ENCODE measurements at regions not wholly inside any gene's neighbourhood (a gene's known extent, or its start where the extent isn't known, plus 50 kb on each side); places are given as distances from the start of the nearest gene placed in this dataset.
A peak's percentile ranks its signal among the peaks of the same experiment; 100 is the strongest.

DNA sequence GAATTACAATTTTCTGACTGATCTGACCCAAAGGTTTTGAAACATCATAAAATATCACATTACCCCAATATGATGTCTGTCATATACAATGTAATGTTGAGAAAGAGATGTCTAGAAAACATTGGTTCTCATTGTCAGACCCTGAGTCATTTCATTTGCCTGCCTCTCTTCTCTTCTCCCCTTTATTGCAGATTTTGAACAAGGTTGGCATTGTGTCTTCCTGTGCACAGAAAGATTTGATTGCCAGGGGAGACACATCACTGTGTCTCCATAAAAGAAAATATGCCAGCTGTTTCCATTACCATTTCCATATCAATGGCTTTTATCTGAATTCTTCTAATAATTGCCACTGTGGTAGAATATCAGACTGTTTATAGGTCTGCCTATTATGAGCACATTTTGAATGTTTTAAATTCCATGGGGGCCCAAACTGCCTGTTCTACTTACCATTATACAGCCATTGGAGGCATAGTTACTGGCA lies 65.6 kb downstream of the IFI44 start:
- H3K9me3 ChIP-seq (replicated peaks in 1 of 11): no peaks in the 10 kb centered on the region
- no peaks in the 10 kb centered on the region for H4K20me1 ChIP-seq
- no peak overlapping the region for H3K9ac ChIP-seq
- no peaks in the 10 kb centered on the region for H3K27me3 ChIP-seq
- TF ChIP-seq Cebpa-rat (IDR thresholded peaks at IDR 0.05): no peak
- no peak overlapping the region for H3K4me2 ChIP-seq
- no peak overlapping the region for H3K27ac ChIP-seq
- H3K36me3 ChIP-seq: no peaks in the 10 kb centered on the region
- no peaks in the 10 kb centered on the region for H3K4me1 ChIP-seq
- no peak overlapping the region for H3K4me3 ChIP-seq

DNA sequence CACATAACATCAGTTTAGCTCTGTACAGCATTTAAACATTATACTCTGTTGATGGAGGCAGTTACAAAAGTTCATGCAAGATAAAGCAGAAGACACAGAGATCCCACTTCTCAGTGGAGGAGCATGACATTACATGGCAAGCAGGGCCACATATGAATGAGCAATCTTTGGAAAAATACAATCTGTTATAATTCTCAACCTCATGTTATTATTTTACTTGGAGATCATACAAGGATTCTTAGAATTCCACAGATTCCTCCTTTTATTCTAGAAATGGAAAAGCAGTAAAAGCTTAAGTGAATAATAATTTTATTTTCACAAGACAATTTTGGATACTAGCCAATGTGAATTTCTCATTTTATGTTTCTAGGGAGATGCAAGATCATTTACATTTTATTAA lies 66.6 kb downstream of the IFI44 start:
- Histone ChIP-seq H3K4me2 (no peak overlapping the region), H3K36me3 (no peaks in the 10 kb centered on the region), H3K4me1 (no peaks in the 10 kb centered on the region), H4K20me1 (no peaks in the 10 kb centered on the region), H3K27me3 (no peaks in the 10 kb centered on the region), H3K9ac (no peak overlapping the region), H3K27ac (no peak overlapping the region), H3K9me3 (replicated peaks in 1 of 11) (no peaks in the 10 kb centered on the region), H3K4me3 (no peak overlapping the region)
- no peak for TF ChIP-seq Cebpa-rat (IDR thresholded peaks at IDR 0.05)

GRCh38 chr1:78718566-78718965 lies 68.9 kb downstream of the IFI44 start:
- Histone ChIP-seq H3K27ac (no peak overlapping the region), H3K4me2 (no peak overlapping the region), H3K4me1 (no peaks in the 10 kb centered on the region), H3K36me3 (no peaks in the 10 kb centered on the region), H3K4me3 (no peak overlapping the region), H4K20me1 (no peaks in the 10 kb centered on the region), H3K9ac (no peak overlapping the region), H3K9me3 (replicated peaks in 1 of 11) (no peaks in the 10 kb centered on the region), H3K27me3 (no peaks in the 10 kb centered on the region)
- no peak for TF ChIP-seq Cebpa-rat (IDR thresholded peaks at IDR 0.05)

DNA sequence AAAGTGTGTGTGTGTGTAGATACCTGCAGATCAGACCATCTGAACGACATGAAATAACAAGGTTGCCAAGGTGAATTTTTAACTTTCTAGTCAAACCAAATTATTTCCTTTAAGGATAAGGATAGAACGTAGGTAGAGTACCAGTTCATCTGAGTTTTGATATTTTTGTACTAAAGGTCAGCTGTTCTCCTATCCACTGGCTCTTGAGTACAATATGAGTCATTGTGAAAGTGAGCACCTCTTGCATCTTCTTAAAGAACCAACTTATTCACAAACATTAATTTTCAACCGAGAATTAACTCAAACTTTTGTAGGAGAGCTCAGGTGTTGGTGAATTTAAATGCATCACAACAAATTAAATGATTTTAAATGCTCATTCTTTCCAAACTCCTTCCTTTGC lies 71.5 kb downstream of the IFI44 start:
- H3K9me3 ChIP-seq (replicated peaks in 1 of 11): no peaks in the 10 kb centered on the region
- no peak overlapping the region for H3K9ac ChIP-seq
- H3K36me3 ChIP-seq: no peaks in the 10 kb centered on the region
- no peak overlapping the region for H3K27ac ChIP-seq
- H3K4me2 ChIP-seq: no peak overlapping the region
- no peaks in the 10 kb centered on the region for H4K20me1 ChIP-seq
- TF ChIP-seq Cebpa-rat (IDR thresholded peaks at IDR 0.05): no peak
- H3K4me3 ChIP-seq: no peak overlapping the region
- no peaks in the 10 kb centered on the region for H3K27me3 ChIP-seq
- no peaks in the 10 kb centered on the region for H3K4me1 ChIP-seq

GRCh38 chr1:78722105-78722504 lies 72.5 kb downstream of the IFI44 start:
- no peaks in the 10 kb centered on the region for H3K36me3 ChIP-seq
- H3K9ac ChIP-seq: no peak overlapping the region
- no peak overlapping the region for H3K27ac ChIP-seq
- no peak for TF ChIP-seq Cebpa-rat (IDR thresholded peaks at IDR 0.05)
- no peaks in the 10 kb centered on the region for H4K20me1 ChIP-seq
- H3K9me3 ChIP-seq (replicated peaks in 1 of 11): no peaks in the 10 kb centered on the region
- H3K4me2 ChIP-seq: no peak overlapping the region
- no peaks in the 10 kb centered on the region for H3K27me3 ChIP-seq
- no peaks in the 10 kb centered on the region for H3K4me1 ChIP-seq
- no peak overlapping the region for H3K4me3 ChIP-seq

GRCh38 chr1:78722521-78722920 lies 72.9 kb downstream of the IFI44 start:
- H3K4me1 ChIP-seq: no peaks in the 10 kb centered on the region
- TF ChIP-seq Cebpa-rat (IDR thresholded peaks at IDR 0.05): no peak
- H3K36me3 ChIP-seq: no peaks in the 10 kb centered on the region
- no peak overlapping the region for H3K4me3 ChIP-seq
- no peak overlapping the region for H3K9ac ChIP-seq
- no peak overlapping the region for H3K27ac ChIP-seq
- H3K9me3 ChIP-seq (replicated peaks in 1 of 11): no peaks in the 10 kb centered on the region
- H3K4me2 ChIP-seq: no peak overlapping the region
- no peaks in the 10 kb centered on the region for H4K20me1 ChIP-seq
- H3K27me3 ChIP-seq: no peaks in the 10 kb centered on the region

- TF ChIP-seq Cebpa-rat (IDR thresholded peaks at IDR 0.05): no peak
- H3K4me3 ChIP-seq: no peak overlapping the region
- no peaks in the 10 kb centered on the region for H3K4me1 ChIP-seq
- no peaks in the 10 kb centered on the region for H3K9me3 ChIP-seq (replicated peaks in 1 of 11)
- no peak overlapping the region for H3K27ac ChIP-seq
- H4K20me1 ChIP-seq: no peaks in the 10 kb centered on the region
- H3K9ac ChIP-seq: no peak overlapping the region
- H3K27me3 ChIP-seq: no peaks in the 10 kb centered on the region
- H3K36me3 ChIP-seq: no peaks in the 10 kb centered on the region
- no peak overlapping the region for H3K4me2 ChIP-seq
Measured at GRCh38 chr1:78722947-78723346, 73.3 kb downstream of the IFI44 start.

- no peaks in the 10 kb centered on the region; a peak in 1 of 22 replicates for H4K20me1 ChIP-seq
- H3K9me3 ChIP-seq (replicated peaks in 1 of 11): no peaks in the 10 kb centered on the region
- no peak overlapping the region for H3K27ac ChIP-seq
- no peaks in the 10 kb centered on the region for H3K27me3 ChIP-seq
- H3K9ac ChIP-seq: no peak overlapping the region
- no peaks in the 10 kb centered on the region for H3K36me3 ChIP-seq
- no peak overlapping the region for H3K4me2 ChIP-seq
- H3K4me3 ChIP-seq: no peak overlapping the region
- TF ChIP-seq Cebpa-rat (IDR thresholded peaks at IDR 0.05): no peak
- H3K4me1 ChIP-seq: no peaks in the 10 kb centered on the region
Measured at GRCh38 chr1:78726686-78727085, 77.1 kb downstream of the IFI44 start.

- no peak for TF ChIP-seq Cebpa-rat (IDR thresholded peaks at IDR 0.05)
- Histone ChIP-seq H4K20me1 (no peaks in the 10 kb centered on the region; a peak in 1 of 22 replicates), H3K36me3 (no peaks in the 10 kb centered on the region)
Measured at GRCh38 chr1:78728359-78728758, 78.7 kb downstream of the IFI44 start.

DNA sequence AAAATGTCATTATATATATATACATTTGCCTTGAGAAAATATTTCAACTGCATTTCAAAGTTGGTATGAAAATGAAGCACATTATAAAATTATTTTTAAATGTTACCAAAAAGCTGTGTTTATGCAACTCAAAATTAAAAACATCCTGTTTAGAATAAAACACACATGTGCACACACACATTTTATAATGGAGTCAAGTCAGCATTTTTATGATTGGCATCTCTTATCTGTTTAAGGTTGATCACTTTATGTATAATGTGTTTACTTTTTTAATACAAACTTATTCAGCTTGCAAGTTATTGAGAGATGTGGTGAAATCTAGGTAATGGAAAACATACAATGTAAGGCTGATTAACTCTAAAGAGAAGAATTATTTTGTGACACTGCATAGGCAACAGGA lies 80.4 kb downstream of the IFI44 start:
- H3K9me3 ChIP-seq (replicated peaks in 1 of 11): no peaks in the 10 kb centered on the region
- no peak overlapping the region for H3K9ac ChIP-seq
- no peaks in the 10 kb centered on the region for H3K27me3 ChIP-seq
- no peaks in the 10 kb centered on the region for H3K36me3 ChIP-seq
- H4K20me1 ChIP-seq: no peaks in the 10 kb centered on the region; a peak in 1 of 22 replicates
- no peaks in the 10 kb centered on the region for H3K4me1 ChIP-seq
- H3K27ac ChIP-seq: no peak overlapping the region
- H3K4me2 ChIP-seq: no peak overlapping the region
- H3K4me3 ChIP-seq: no peak overlapping the region
- TF ChIP-seq Cebpa-rat (IDR thresholded peaks at IDR 0.05): no peak

More at GRCh38 chr1:78728359-78728758, 78.7 kb downstream of the IFI44 start:
- H3K4me3 ChIP-seq: no peak overlapping the region
- H3K27ac ChIP-seq: no peak overlapping the region
- no peak overlapping the region for H3K4me2 ChIP-seq
- H3K27me3 ChIP-seq: no peaks in the 10 kb centered on the region
- no peaks in the 10 kb centered on the region for H3K4me1 ChIP-seq
- no peaks in the 10 kb centered on the region for H3K9me3 ChIP-seq (replicated peaks in 1 of 11)
- H3K9ac ChIP-seq: no peak overlapping the region

- Histone ChIP-seq H4K20me1 (no peaks in the 10 kb centered on the region; a peak in 1 of 22 replicates), H3K4me1 (no peaks in the 10 kb centered on the region), H3K4me2 (no peak overlapping the region), H3K27ac (no peak overlapping the region), H3K9ac (no peak overlapping the region), H3K27me3 (no peaks in the 10 kb centered on the region), H3K36me3 (no peaks in the 10 kb centered on the region), H3K4me3 (no peak overlapping the region), H3K9me3 (replicated peaks in 1 of 11) (no peaks in the 10 kb centered on the region)
- peak in 4 of 11 experiments; percentile 13 to 60 (median 44); a peak in 4 of 22 replicates for TF ChIP-seq Cebpa-rat (IDR thresholded peaks at IDR 0.05)
Measured at GRCh38 chr1:78731674-78732073, 82.0 kb downstream of the IFI44 start.

All from BLaER1 treated with 17β-estradiol and CSF1 and Interleukin-3, amounts not matched to agents 10 nM and 100 nM (cell line).